ENCODE measurements at regions not wholly inside any gene's neighbourhood (a gene's known extent, or its start where the extent isn't known, plus 50 kb on each side); places are given as distances from the start of the nearest gene placed in this dataset.

DNA sequence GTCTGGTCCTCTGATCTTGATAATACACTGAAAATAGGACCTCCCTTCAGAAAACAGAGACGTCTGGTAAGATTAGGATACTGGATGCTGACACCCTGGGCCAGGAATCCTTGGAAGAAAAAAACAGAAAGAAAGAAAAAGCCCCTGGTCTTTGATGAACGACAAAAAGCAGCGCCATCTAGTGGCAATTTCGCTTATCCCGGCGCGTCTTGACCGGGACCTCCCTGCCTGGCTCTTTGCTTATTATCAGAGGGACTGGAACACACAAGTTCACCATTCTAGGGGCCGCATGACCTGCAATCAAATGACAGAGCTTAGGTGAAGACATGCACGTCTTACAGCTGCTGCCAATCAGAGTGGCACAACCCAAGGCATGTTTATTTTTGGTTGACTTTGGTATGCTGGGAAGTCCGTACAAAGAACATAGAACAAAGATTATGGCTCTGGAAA lies 114.9 kb upstream of the NFIB start:
- H3K9ac ChIP-seq (ENCODE audit: low read length), result no peak overlapping the region
- H3K79me2 ChIP-seq (ENCODE audit: insufficient read depth, low read length), result no peaks in the 10 kb centered on the region
- ATAC-seq (peak; percentile 90), DNase-seq (ENCODE audit: low read depth, low spot score) (peak; percentile 57)
- BruUV-seq (replicated peaks), result no TSS peak
- no peaks in the 10 kb centered on the region for H3K27me3 ChIP-seq (ENCODE audit: insufficient read depth, low read length)
- TF ChIP-seq CEBPB (IDR thresholded peaks at IDR 0.05; ENCODE audit: low read depth), result no peak
- no peak for TF ChIP-seq SRF (IDR thresholded peaks at IDR 0.05; ENCODE audit: low read depth)
- TF ChIP-seq ZFX (IDR thresholded peaks at IDR 0.05), result no peak
- TF ChIP-seq, protein P1, sequence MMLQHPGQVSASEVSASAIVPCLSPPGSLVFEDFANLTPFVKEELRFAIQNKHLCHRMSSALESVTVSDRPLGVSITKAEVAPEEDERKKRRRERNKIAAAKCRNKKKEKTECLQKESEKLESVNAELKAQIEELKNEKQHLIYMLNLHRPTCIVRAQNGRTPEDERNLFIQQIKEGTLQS (IDR thresholded peaks at IDR 0.05), result no peak
- peak; percentile 55 for TF ChIP-seq RAD21 (IDR thresholded peaks at IDR 0.05; ENCODE audit: low read depth)
- TF ChIP-seq, protein P2, sequence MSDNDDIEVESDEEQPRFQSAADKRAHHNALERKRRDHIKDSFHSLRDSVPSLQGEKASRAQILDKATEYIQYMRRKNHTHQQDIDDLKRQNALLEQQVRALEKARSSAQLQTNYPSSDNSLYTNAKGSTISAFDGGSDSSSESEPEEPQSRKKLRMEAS (IDR thresholded peaks at IDR 0.05), result no peak
- TF ChIP-seq SP1 (IDR thresholded peaks at IDR 0.05; ENCODE audit: low read depth), result no peak
- no peak for TF ChIP-seq FOSL1 (IDR thresholded peaks at IDR 0.05; ENCODE audit: low read depth)
- no peak for TF ChIP-seq EZH2 (IDR thresholded peaks at IDR 0.05)
- TF ChIP-seq POLR2AphosphoS5 (IDR thresholded peaks at IDR 0.05; ENCODE audit: low read depth, low read length), result no peak
- TF ChIP-seq, protein P3, sequence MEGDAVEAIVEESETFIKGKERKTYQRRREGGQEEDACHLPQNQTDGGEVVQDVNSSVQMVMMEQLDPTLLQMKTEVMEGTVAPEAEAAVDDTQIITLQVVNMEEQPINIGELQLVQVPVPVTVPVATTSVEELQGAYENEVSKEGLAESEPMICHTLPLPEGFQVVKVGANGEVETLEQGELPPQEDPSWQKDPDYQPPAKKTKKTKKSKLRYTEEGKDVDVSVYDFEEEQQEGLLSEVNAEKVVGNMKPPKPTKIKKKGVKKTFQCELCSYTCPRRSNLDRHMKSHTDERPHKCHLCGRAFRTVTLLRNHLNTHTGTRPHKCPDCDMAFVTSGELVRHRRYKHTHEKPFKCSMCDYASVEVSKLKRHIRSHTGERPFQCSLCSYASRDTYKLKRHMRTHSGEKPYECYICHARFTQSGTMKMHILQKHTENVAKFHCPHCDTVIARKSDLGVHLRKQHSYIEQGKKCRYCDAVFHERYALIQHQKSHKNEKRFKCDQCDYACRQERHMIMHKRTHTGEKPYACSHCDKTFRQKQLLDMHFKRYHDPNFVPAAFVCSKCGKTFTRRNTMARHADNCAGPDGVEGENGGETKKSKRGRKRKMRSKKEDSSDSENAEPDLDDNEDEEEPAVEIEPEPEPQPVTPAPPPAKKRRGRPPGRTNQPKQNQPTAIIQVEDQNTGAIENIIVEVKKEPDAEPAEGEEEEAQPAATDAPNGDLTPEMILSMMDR (IDR thresholded peaks at IDR 0.05 in 2 of 3, conservative IDR thresholded peaks at IDR 0.05 in 1 of 3; ENCODE audit: borderline replicate concordance in 1 of 3, insufficient read depth in 1 of 3, low read depth in 2 of 3, low read length in 2 of 3), result peak; percentile 50 to 84 (median 72); a peak in 5 of 6 replicates
- TF ChIP-seq YY1 (IDR thresholded peaks at IDR 0.05; ENCODE audit: extremely low read depth, insufficient replicate concordance, low read depth, low read length), result peak; percentile 29
- TF ChIP-seq, protein P4, sequence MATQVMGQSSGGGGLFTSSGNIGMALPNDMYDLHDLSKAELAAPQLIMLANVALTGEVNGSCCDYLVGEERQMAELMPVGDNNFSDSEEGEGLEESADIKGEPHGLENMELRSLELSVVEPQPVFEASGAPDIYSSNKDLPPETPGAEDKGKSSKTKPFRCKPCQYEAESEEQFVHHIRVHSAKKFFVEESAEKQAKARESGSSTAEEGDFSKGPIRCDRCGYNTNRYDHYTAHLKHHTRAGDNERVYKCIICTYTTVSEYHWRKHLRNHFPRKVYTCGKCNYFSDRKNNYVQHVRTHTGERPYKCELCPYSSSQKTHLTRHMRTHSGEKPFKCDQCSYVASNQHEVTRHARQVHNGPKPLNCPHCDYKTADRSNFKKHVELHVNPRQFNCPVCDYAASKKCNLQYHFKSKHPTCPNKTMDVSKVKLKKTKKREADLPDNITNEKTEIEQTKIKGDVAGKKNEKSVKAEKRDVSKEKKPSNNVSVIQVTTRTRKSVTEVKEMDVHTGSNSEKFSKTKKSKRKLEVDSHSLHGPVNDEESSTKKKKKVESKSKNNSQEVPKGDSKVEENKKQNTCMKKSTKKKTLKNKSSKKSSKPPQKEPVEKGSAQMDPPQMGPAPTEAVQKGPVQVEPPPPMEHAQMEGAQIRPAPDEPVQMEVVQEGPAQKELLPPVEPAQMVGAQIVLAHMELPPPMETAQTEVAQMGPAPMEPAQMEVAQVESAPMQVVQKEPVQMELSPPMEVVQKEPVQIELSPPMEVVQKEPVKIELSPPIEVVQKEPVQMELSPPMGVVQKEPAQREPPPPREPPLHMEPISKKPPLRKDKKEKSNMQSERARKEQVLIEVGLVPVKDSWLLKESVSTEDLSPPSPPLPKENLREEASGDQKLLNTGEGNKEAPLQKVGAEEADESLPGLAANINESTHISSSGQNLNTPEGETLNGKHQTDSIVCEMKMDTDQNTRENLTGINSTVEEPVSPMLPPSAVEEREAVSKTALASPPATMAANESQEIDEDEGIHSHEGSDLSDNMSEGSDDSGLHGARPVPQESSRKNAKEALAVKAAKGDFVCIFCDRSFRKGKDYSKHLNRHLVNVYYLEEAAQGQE (IDR thresholded peaks at IDR 0.05; ENCODE audit: low read depth), result no peak
- no peak for TF ChIP-seq POLR2A (IDR thresholded peaks at IDR 0.05; ENCODE audit: borderline replicate concordance, extremely low read depth, insufficient read depth, insufficient read length)
- TF ChIP-seq SIN3A (IDR thresholded peaks at IDR 0.05; ENCODE audit: low read depth), result no peak
- TF ChIP-seq EZH2phosphoT487 (IDR thresholded peaks at IDR 0.05; ENCODE audit: borderline replicate concordance), result no peak
- no peak for TF ChIP-seq ELF1 (IDR thresholded peaks at IDR 0.05; ENCODE audit: borderline replicate concordance, low read depth)
- TF ChIP-seq JUND (IDR thresholded peaks at IDR 0.05), result no peak
- no peak for TF ChIP-seq ZBTB33 (IDR thresholded peaks at IDR 0.05; ENCODE audit: extremely low read depth, insufficient replicate concordance, low read length)
- no peak for TF ChIP-seq ZNF274 (IDR thresholded peaks at IDR 0.05; ENCODE audit: low read depth, low read length)
- no peak for TF ChIP-seq TCF7L2 (IDR thresholded peaks at IDR 0.05; ENCODE audit: borderline replicate concordance, extremely low read depth, insufficient read depth, insufficient read length)
- TF ChIP-seq CBX3 (IDR thresholded peaks at IDR 0.05; ENCODE audit: low read depth), result no peak
- CTCF ChIA-PET, result interaction anchor here (0.6 to 2.0 kb wide), 5 partner anchors 9 to 1001 kb away, joined by 3 to 10 read pairs (median 4); no protein-coding TSS in a partner anchor
- intact Hi-C loops (cut with micrococcal nuclease), result loop anchor here (1.0 to 2.0 kb wide), 2 partner anchors 1002 to 1394 kb away; no protein-coding TSS in a partner anchor
- peak overlapping the region; percentile 38 for H2AFZ ChIP-seq (ENCODE audit: low read depth, low read length, poor library complexity, severe bottlenecking)
- no peaks in the 10 kb centered on the region for H4K20me1 ChIP-seq (ENCODE audit: insufficient read depth)
- H3K4me2 ChIP-seq (ENCODE audit: low read length), result peak overlapping the region; percentile 44
- no peak overlapping the region for H3K27ac ChIP-seq (ENCODE audit: low read depth, low read length)
- no peaks in the 10 kb centered on the region for H3K9me2 ChIP-seq (ENCODE audit: insufficient read depth)
- H3K36me3 ChIP-seq (ENCODE audit: control insufficient read depth in 1 of 2, insufficient read depth in 2 of 2, low read length in 2 of 2), result no peaks in the 10 kb centered on the region
- no peak overlapping the region for H3K4me3 ChIP-seq (replicated peaks in 1 of 2; ENCODE audit: low read depth in 1 of 2, low read length in 2 of 2)
- H3K4me1 ChIP-seq (ENCODE audit: control insufficient read depth in 1 of 2, insufficient read depth in 2 of 2, low read length in 2 of 2), result 0 out of 4 replicates have a peak, but pooled peaks cover 0 to 4% of the 10 kb centered on the region in 2 experiments
- POLR2A ChIA-PET, result no interaction called here
- H3K9me3 ChIP-seq (ENCODE audit: control insufficient read depth in 1 of 2, insufficient read depth in 1 of 2, low read depth in 1 of 2, low read length in 2 of 2), result no peaks in the 10 kb centered on the region
- RAD21 ChIA-PET (ENCODE audit: low non-redundant PET in 1 of 2, low total read pairs in 2 of 2, uncharacterized antibody in 2 of 2, unreplicated experiment in 2 of 2), result no interaction called here

Measured in HCT116 (cell line).